PC-3 (cell line): ENCODE measurements at regions not wholly inside any gene's neighbourhood (a gene's known extent, or its start where the extent isn't known, plus 50 kb on each side); places are given as distances from the start of the nearest gene placed in this dataset.

ENCODE experiments used
- ATAC-seq: fragments of 200-7000 bp; cut with Tn5 transposase; 2 replicates; pipeline ENCODE4 v1.9.1; 2020; ENCODE audit warnings: mild to moderate bottlenecking, moderate library complexity
- BruUV-seq: library from RNA; stranded (reverse); fragments of 400-500 nt; replicated peaks from 2 replicates; lab custom pipeline; 2021; lab: Mats Ljungman, UMichigan
- CTCF ChIA-PET: fragments of 300-600 bp; sonication (Branson Sonifier 250); formaldehyde crosslinking; loops from one replicate; lab custom pipeline; 2022; ENCODE audit warnings: antibody characterized with exemption; lab: Charles Lee
- POLR2A ChIA-PET: fragments of 300-600 bp; sonication (Branson Sonifier 250); formaldehyde crosslinking; loops from one replicate; lab custom pipeline; 2022; ENCODE audit warnings: antibody characterized with exemption; ENCODE audit not compliant: unreplicated experiment; lab: Charles Lee
- DNase-seq: peaks from one replicate; pipeline ENCODE4 v3.0.0-alpha.2; 2015
- H2AFZ ChIP-seq: fragments of 300-600 bp; sonication (generic); 2 replicates; pipeline ENCODE4 v1.6.0; 2016; ENCODE audit warnings: antibody characterized with exemption, low read length
- H3F3A ChIP-seq: fragments of 300-600 bp; sonication (generic); one replicate; pipeline ENCODE4 v1.6.0; 2017; ENCODE audit warnings: antibody characterized with exemption, low read length, control low read depth, mild to moderate bottlenecking; ENCODE audit not compliant: unreplicated experiment
- H3K27ac ChIP-seq: fragments of 300-600 bp; sonication (generic); 2 replicates; pipeline ENCODE4 v1.5.1; 2016; ENCODE audit warnings: mild to moderate bottlenecking, low read length
- H3K27me3 ChIP-seq: fragments of 300-600 bp; sonication (generic); 2 replicates; pipeline ENCODE4 v1.6.1; 2016; ENCODE audit warnings: low read length, mixed read lengths
- H3K36me3 ChIP-seq: fragments of 300-600 bp; sonication (generic); 2 replicates; pipeline ENCODE4 v1.6.1; 2016; ENCODE audit warnings: low read depth, mixed run types, low read length, mixed read lengths
- H3K4me1 ChIP-seq: fragments of 300-600 bp; sonication (generic); 2 replicates; pipeline ENCODE4 v1.5.1; 2016; ENCODE audit warnings: low read length; ENCODE audit not compliant: insufficient read depth
- H3K4me2 ChIP-seq: fragments of 300-600 bp; sonication (generic); 2 replicates; pipeline ENCODE4 v1.6.0; 2016; ENCODE audit warnings: low read length
- H3K4me3 ChIP-seq: fragments of 300-600 bp; sonication (generic); 2 replicates; pipeline ENCODE4 v1.5.1; 2016; ENCODE audit warnings: mild to moderate bottlenecking, low read length, mixed read lengths
- H3K79me2 ChIP-seq: fragments of 300-600 bp; sonication (generic); 2 replicates; pipeline ENCODE4 v1.6.1; 2017; ENCODE audit warnings: low read length, mixed read lengths
- H3K9ac ChIP-seq: fragments of 300-600 bp; sonication (generic); 2 replicates; pipeline ENCODE4 v1.6.0; 2016; ENCODE audit warnings: mild to moderate bottlenecking, low read length
- H3K9me2 ChIP-seq: fragments of 300-600 bp; sonication (generic); replicated peaks from 2 replicates; pipeline ENCODE4 v1.6.1; 2016; ENCODE audit warnings: mixed run types, low read length, mixed read lengths
- H3K9me3 ChIP-seq: fragments of 300-600 bp; sonication (generic); 2 replicates; pipeline ENCODE4 v1.6.1; 2016; ENCODE audit warnings: low read length, mixed read lengths
- H4K20me1 ChIP-seq: fragments of 300-600 bp; sonication (generic); 2 replicates; pipeline ENCODE4 v1.6.1; 2016; ENCODE audit warnings: low read length, mixed read lengths
- CTCF ChIP-seq: fragments of 300-600 bp; sonication (generic); conservative IDR thresholded peaks from 2 replicates; pipeline ENCODE4 v1.5.1; 2017; ENCODE audit warnings: antibody characterized with exemption, low read depth, mild to moderate bottlenecking, low read length
- EZH2 ChIP-seq: fragments of 300-600 bp; sonication (generic); IDR thresholded peaks from one replicate; pipeline ENCODE4 v1.6.1; 2017; ENCODE audit warnings: antibody characterized with exemption, mild to moderate bottlenecking, low read length; ENCODE audit not compliant: unreplicated experiment
- EZH2phosphoT487 ChIP-seq: fragments of 300-600 bp; sonication (generic); IDR thresholded peaks from 2 replicates; pipeline ENCODE4 v1.6.1; 2018; ENCODE audit warnings: mild to moderate bottlenecking, antibody characterized with exemption, low read length, borderline replicate concordance
- intact Hi-C: fragments of 100-400 bp; cut with micrococcal nuclease; formaldehyde crosslinking; loops from 2 replicates; pipeline ENCODE4 v1.9.0; 2023

GRCh38 chr6:167759206-167759605 is 67.5 kb upstream of the AFDN start:
- H3F3A ChIP-seq = no peaks in the 10 kb centered on the region

GRCh38 chr6:167759912-167760311 is 66.8 kb upstream of the AFDN start:
- no peak for ATAC-seq
- Histone ChIP-seq H3K79me2 (no peaks in the 10 kb centered on the region), H3K9ac (no peak overlapping the region), H4K20me1 (no peaks in the 10 kb centered on the region), H3K4me2 (no peak overlapping the region), H3K4me1 (no peaks in the 10 kb centered on the region), H3K4me3 (no peak overlapping the region), H3K9me3 (no peaks in the 10 kb centered on the region), H3F3A (no peaks in the 10 kb centered on the region), H3K36me3 (no peaks in the 10 kb centered on the region), H2AFZ (no peak overlapping the region), H3K9me2 (no peaks in the 10 kb centered on the region), H3K27me3 (peaks cover 3% of the 10 kb centered on the region; the same call in 1 of the 2 replicates), H3K27ac (no peak overlapping the region)
- POLR2A ChIA-PET = no interaction called here
- DNase-seq = no peak
- TF ChIP-seq CTCF = no peak
- no peak for TF ChIP-seq EZH2phosphoT487
- no peak for TF ChIP-seq EZH2
- intact Hi-C loops = no loop called here
- no TSS peak for BruUV-seq
- CTCF ChIA-PET = no interaction called here

More at GRCh38 chr6:167759206-167759605, 67.5 kb upstream of the AFDN start:
- Histone ChIP-seq H3K4me1 (no peaks in the 10 kb centered on the region), H3K9me3 (no peaks in the 10 kb centered on the region), H3K27me3 (no peaks in the 10 kb centered on the region), H3K36me3 (no peaks in the 10 kb centered on the region), H3K27ac (no peak overlapping the region), H3K9ac (no peak overlapping the region), H3K9me2 (no peaks in the 10 kb centered on the region), H2AFZ (no peak overlapping the region), H4K20me1 (no peaks in the 10 kb centered on the region), H3K79me2 (no peaks in the 10 kb centered on the region), H3K4me2 (no peak overlapping the region), H3K4me3 (no peak overlapping the region)
- CTCF ChIA-PET = no interaction called here
- TF ChIP-seq EZH2 (no peak), EZH2phosphoT487 (no peak), CTCF (no peak)
- intact Hi-C loops = no loop called here
- POLR2A ChIA-PET = no interaction called here
- ATAC-seq (no peak), DNase-seq (no peak)
- no TSS peak for BruUV-seq

- Histone ChIP-seq H2AFZ (no peak overlapping the region), H3K4me2 (no peak overlapping the region), H3K27ac (no peak overlapping the region), H3K9me3 (no peaks in the 10 kb centered on the region), H3K4me1 (no peaks in the 10 kb centered on the region), H3K36me3 (no peaks in the 10 kb centered on the region), H4K20me1 (no peaks in the 10 kb centered on the region), H3K9me2 (no peaks in the 10 kb centered on the region), H3K79me2 (no peaks in the 10 kb centered on the region), H3K27me3 (peaks cover 14% of the 10 kb centered on the region), H3K4me3 (no peak overlapping the region), H3K9ac (no peak overlapping the region), H3F3A (no peaks in the 10 kb centered on the region)
- ChIA-PET CTCF (no interaction called here), POLR2A (no interaction called here)
- ATAC-seq (no peak), DNase-seq (no peak)
- BruUV-seq = no TSS peak
- intact Hi-C loops = no loop called here
- no peak for TF ChIP-seq EZH2
- no peak for TF ChIP-seq CTCF
- no peak for TF ChIP-seq EZH2phosphoT487
Measured at GRCh38 chr6:167760979-167761793, 65.5 kb upstream of the AFDN start.
